OCI-LY1 (cell line): ENCODE measurements at regions not wholly inside any gene's neighbourhood (a gene's known extent, or its start where the extent isn't known, plus 50 kb on each side); places are given as distances from the start of the nearest gene placed in this dataset.

Source experiments
- H2AFZ ChIP-seq: fragments of 200-600 bp; sonication (generic), shearing (Covaris generic); 2 replicates; pipeline ENCODE4 v1.6.0; 2014; ENCODE audit warnings: antibody characterized with exemption, mild to moderate bottlenecking, low read length
- H3F3A ChIP-seq: fragments of 200-600 bp; sonication (generic), shearing (Covaris generic); 2 replicates; pipeline ENCODE4 v1.6.0; 2014; ENCODE audit warnings: mild to moderate bottlenecking, antibody characterized with exemption, low read length, moderate library complexity; ENCODE audit not compliant: insufficient read depth
- H3K27ac ChIP-seq: fragments of 200-600 bp; sonication (generic); 2 replicates; pipeline ENCODE4 v1.5.1; 2014; ENCODE audit warnings: low read length, mixed run types, mild to moderate bottlenecking, low read depth; ENCODE audit not compliant: poor library complexity, severe bottlenecking
- H3K27me3 ChIP-seq: fragments of 200-600 bp; sonication (generic); 2 replicates; pipeline ENCODE4 v1.6.0; 2014; ENCODE audit warnings: antibody characterized with exemption, mild to moderate bottlenecking, low read length, moderate library complexity; ENCODE audit not compliant: insufficient read depth
- H3K36me3 ChIP-seq: fragments of 200-600 bp; sonication (generic); 2 replicates; pipeline ENCODE4 v1.6.1; 2014; ENCODE audit warnings: mild to moderate bottlenecking, antibody characterized with exemption, low read length, moderate library complexity, mixed read lengths; ENCODE audit not compliant: insufficient read depth
- H3K4me1 ChIP-seq: fragments of 200-600 bp; sonication (generic); 2 replicates; pipeline ENCODE4 v1.5.1; 2014; ENCODE audit warnings: mild to moderate bottlenecking, low read length, moderate library complexity; ENCODE audit not compliant: insufficient read depth, severe bottlenecking
- H3K4me2 ChIP-seq: fragments of 200-600 bp; sonication (generic), shearing (Covaris generic); 2 replicates; pipeline ENCODE4 v1.6.1; 2014; ENCODE audit warnings: low read length
- H3K4me3 ChIP-seq: fragments of 200-600 bp; sonication (generic); 2 replicates; pipeline ENCODE4 v1.5.1; 2014; ENCODE audit warnings: low read length, low read depth, mild to moderate bottlenecking, mixed read lengths; ENCODE audit not compliant: poor library complexity, severe bottlenecking
- H3K79me2 ChIP-seq: fragments of 200-600 bp; shearing (Covaris generic); 2 replicates; pipeline ENCODE4 v1.6.1; 2016; ENCODE audit warnings: mixed run types, low read length, mixed read lengths; ENCODE audit not compliant: insufficient read depth
- H3K9ac ChIP-seq: fragments of 200-600 bp; sonication (generic), shearing (Covaris generic); 2 replicates; pipeline ENCODE4 v1.6.1; 2014; ENCODE audit warnings: mild to moderate bottlenecking, low read length, mixed read lengths
- H3K9me2 ChIP-seq: fragments of 200-600 bp; sonication (generic), shearing (Covaris generic); 2 replicates; pipeline ENCODE4 v1.6.1; 2014; ENCODE audit warnings: low read depth, mild to moderate bottlenecking, low read length, mixed read lengths
- H3K9me3 ChIP-seq: fragments of 200-600 bp; shearing (Covaris generic); 2 replicates; pipeline ENCODE4 v1.6.1; 2014; ENCODE audit warnings: low read length, mixed read lengths
- H4K20me1 ChIP-seq: fragments of 200-600 bp; sonication (generic), shearing (Covaris generic); 2 replicates; pipeline ENCODE4 v1.6.0; 2016; ENCODE audit warnings: mild to moderate bottlenecking, low read length; ENCODE audit not compliant: insufficient read depth
- CTCF ChIP-seq: fragments of 200-600 bp; sonication (generic), shearing (Covaris generic); IDR thresholded peaks from 2 replicates; pipeline ENCODE4 v1.5.1; 2017; ENCODE audit warnings: mild to moderate bottlenecking, antibody characterized with exemption, low read length, moderate library complexity, mixed read lengths
- EZH2 ChIP-seq: fragments of 200-600 bp; sonication (generic), shearing (Covaris generic); IDR thresholded peaks from 2 replicates; pipeline ENCODE4 v1.8.0; 2017; ENCODE audit warnings: borderline replicate concordance, mixed run types, mild to moderate bottlenecking, antibody characterized with exemption, low read length, moderate library complexity, mixed read lengths

GRCh38 chr5:159480849-159481248 lies 150.6 kb upstream of the IL12B start:
- Histone ChIP-seq H3K36me3 (no peaks in the 10 kb centered on the region), H3K4me3 (no peak overlapping the region), H3K9ac (no peak overlapping the region), H3K9me3 (no peaks in the 10 kb centered on the region), H2AFZ (no peak overlapping the region), H3K79me2 (no peaks in the 10 kb centered on the region), H3K9me2 (no peaks in the 10 kb centered on the region), H4K20me1 (no peaks in the 10 kb centered on the region), H3K27me3 (no peaks in the 10 kb centered on the region), H3K4me2 (no peak overlapping the region), H3F3A (no peaks in the 10 kb centered on the region), H3K4me1 (no peaks in the 10 kb centered on the region), H3K27ac (no peak overlapping the region)
- no peak for TF ChIP-seq EZH2
- TF ChIP-seq CTCF: no peak

- H3K9me3 ChIP-seq: no peaks in the 10 kb centered on the region
- no peaks in the 10 kb centered on the region for H3K79me2 ChIP-seq
- no peak overlapping the region for H3K4me2 ChIP-seq
- no peaks in the 10 kb centered on the region for H3K27me3 ChIP-seq
- no peak overlapping the region for H3K9ac ChIP-seq
- no peak overlapping the region for H3K27ac ChIP-seq
- H3K4me3 ChIP-seq: no peak overlapping the region
- H2AFZ ChIP-seq: no peak overlapping the region
- H3F3A ChIP-seq: no peaks in the 10 kb centered on the region
- no peaks in the 10 kb centered on the region for H4K20me1 ChIP-seq
- no peaks in the 10 kb centered on the region for H3K4me1 ChIP-seq
- H3K9me2 ChIP-seq: no peaks in the 10 kb centered on the region
- TF ChIP-seq EZH2 (no peak), CTCF (no peak)
- no peaks in the 10 kb centered on the region for H3K36me3 ChIP-seq
These were observed 151.5 kb upstream of the IL12B start for GRCh38 chr5:159481751-159482150.

GRCh38 chr5:159486836-159487235 lies 156.5 kb upstream of the IL12B start:
- no peaks in the 10 kb centered on the region for H3K9me3 ChIP-seq
- H3K4me2 ChIP-seq: no peak overlapping the region
- H3K36me3 ChIP-seq: no peaks in the 10 kb centered on the region
- no peak overlapping the region for H3K27ac ChIP-seq
- TF ChIP-seq CTCF (no peak), EZH2 (no peak)
- H3F3A ChIP-seq: no peaks in the 10 kb centered on the region
- H4K20me1 ChIP-seq: no peaks in the 10 kb centered on the region
- no peak overlapping the region for H3K9ac ChIP-seq
- no peaks in the 10 kb centered on the region for H3K9me2 ChIP-seq
- H2AFZ ChIP-seq: no peak overlapping the region
- H3K4me3 ChIP-seq: no peak overlapping the region
- H3K4me1 ChIP-seq: no peaks in the 10 kb centered on the region
- no peaks in the 10 kb centered on the region for H3K79me2 ChIP-seq
- no peaks in the 10 kb centered on the region for H3K27me3 ChIP-seq
